HEK293T (cell line): ENCODE measurements at regions not wholly inside any gene's neighbourhood (a gene's known extent, or its start where the extent isn't known, plus 50 kb on each side); places are given as distances from the start of the nearest gene placed in this dataset.

Experiments
- ARNT ChIP-seq: fragments of 450-650 bp; IDR thresholded peaks from 2 replicates; pipeline ENCODE4 v1.6.1; 2017; ENCODE audit warnings: mild to moderate bottlenecking
- BHLHE40 ChIP-seq: fragments of 450-650 bp; IDR thresholded peaks from 2 replicates; pipeline ENCODE4 v1.6.1; 2016; ENCODE audit warnings: mild to moderate bottlenecking, moderate library complexity, borderline replicate concordance
- ELF4 ChIP-seq: fragments of 450-650 bp; IDR thresholded peaks from 2 replicates; pipeline ENCODE4 v1.6.1; 2017; ENCODE audit warnings: antibody characterized with exemption
- FOXA1 ChIP-seq: fragments of 450-650 bp; IDR thresholded peaks from 2 replicates; pipeline ENCODE4 v1.6.1; 2016; ENCODE audit warnings: mild to moderate bottlenecking
- FOXM1 ChIP-seq: fragments of 450-650 bp; IDR thresholded peaks from 2 replicates; pipeline ENCODE4 v1.6.1; 2017; ENCODE audit warnings: mild to moderate bottlenecking, borderline replicate concordance
- SP1 ChIP-seq: fragments of 450-650 bp; IDR thresholded peaks from 2 replicates; pipeline ENCODE4 v1.6.1; 2017
- SUZ12 ChIP-seq: fragments of 450-650 bp; IDR thresholded peaks from 2 replicates; pipeline ENCODE4 v1.6.1; 2016; ENCODE audit warnings: mild to moderate bottlenecking
- TARDBP ChIP-seq: fragments of 450-650 bp; IDR thresholded peaks from 2 replicates; pipeline ENCODE4 v1.6.1; 2016

DNA sequence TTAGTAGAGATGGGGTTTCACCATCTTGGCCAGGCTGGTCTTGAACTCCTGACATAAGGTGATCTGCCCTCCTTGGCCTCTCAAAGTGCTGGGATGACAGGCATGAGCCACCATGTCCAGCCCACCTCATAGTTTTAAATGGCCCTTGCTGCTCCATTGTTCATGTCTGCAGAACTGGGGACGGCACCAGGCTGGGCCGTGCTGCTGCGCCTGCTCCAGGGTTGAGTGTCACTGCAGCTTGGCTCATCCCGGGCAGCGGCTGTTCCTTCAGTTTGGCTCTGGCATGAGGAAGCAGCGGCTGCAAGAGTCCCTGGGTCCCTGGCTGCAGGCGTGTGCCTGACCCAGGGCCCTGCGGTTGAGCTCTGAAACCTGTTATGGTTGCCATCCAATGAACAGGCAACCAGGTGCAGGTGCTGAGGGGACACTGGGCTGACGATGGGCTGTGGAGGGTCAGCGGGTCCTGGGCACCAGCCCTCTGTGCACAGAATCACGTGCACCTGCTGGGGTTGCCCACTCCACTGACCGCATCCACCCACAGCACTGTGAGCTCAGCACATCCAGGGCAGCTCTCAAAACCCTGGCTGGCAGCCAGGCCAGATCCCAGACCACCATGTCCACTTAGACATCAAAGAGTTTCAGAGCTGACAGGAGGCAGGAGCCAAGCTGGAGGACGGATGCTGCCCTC, 70.2 kb upstream of the PPP2R2D start:
- TF ChIP-seq ARNT = no peak
- TF ChIP-seq SUZ12 = no peak
- no peak for TF ChIP-seq SP1
- no peak for TF ChIP-seq ELF4
- TF ChIP-seq BHLHE40 = no peak
- no peak for TF ChIP-seq FOXM1
- TF ChIP-seq TARDBP = no peak
- TF ChIP-seq FOXA1 = no peak
